ENCODE measurements at regions not wholly inside any gene's neighbourhood (a gene's known extent, or its start where the extent isn't known, plus 50 kb on each side); places are given as distances from the start of the nearest gene placed in this dataset.
"Not testable (repeated sequence)": the region's sequence is repeated elsewhere in the genome, so short reads cannot be mapped to it uniquely, and the experiment has no call there.

DNA sequence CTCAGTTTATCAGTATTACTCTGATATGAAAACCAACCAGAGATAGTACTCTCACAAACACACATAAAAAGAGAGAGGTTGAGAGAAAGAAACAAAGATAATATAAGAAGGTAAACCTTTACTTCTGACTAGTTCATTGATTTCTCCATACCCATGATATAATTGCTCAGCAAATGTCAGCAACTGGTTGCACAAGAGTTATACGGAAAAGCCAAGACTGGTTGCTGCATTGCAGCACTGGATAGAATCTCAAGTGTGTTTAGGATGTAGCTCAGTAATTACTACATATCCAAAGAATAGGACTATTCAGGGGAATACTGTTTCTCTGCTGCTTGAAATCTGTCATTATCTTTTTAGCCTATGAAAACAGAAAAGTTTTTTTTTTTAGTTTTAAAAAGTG lies 1332.8 kb downstream of the OLFM4 start:
- Histone ChIP-seq H3K9me3 (replicated peaks) (no peaks in the 10 kb centered on the region), H3K4me1 (replicated peaks) (no peaks in the 10 kb centered on the region), H3K27ac (no peak overlapping the region), H3K27me3 (replicated peaks) (no peaks in the 10 kb centered on the region), H3K36me3 (no peaks in the 10 kb centered on the region), H3K4me3 (no peak overlapping the region)
- DNase-seq (ENCODE audit: low read depth in 1 of 2, low spot score in 2 of 2) = no peak

- Histone ChIP-seq H3K27me3 (replicated peaks) (no peaks in the 10 kb centered on the region), H3K27ac (no peak overlapping the region), H3K4me3 (no peak overlapping the region), H3K9me3 (replicated peaks) (no peaks in the 10 kb centered on the region), H3K36me3 (no peaks in the 10 kb centered on the region), H3K4me1 (replicated peaks) (no peaks in the 10 kb centered on the region)
- DNase-seq (ENCODE audit: low read depth in 1 of 2, low spot score in 2 of 2) = no peak
Measured at GRCh38 chr13:54366728-54367127, 1338.1 kb downstream of the OLFM4 start.

GRCh38 chr13:54367639-54368271 lies 1339.1 kb downstream of the OLFM4 start:
- H3K27ac ChIP-seq = no peak overlapping the region
- no peak overlapping the region for H3K4me3 ChIP-seq
- no peaks in the 10 kb centered on the region for H3K36me3 ChIP-seq
- no peaks in the 10 kb centered on the region for H3K27me3 ChIP-seq (replicated peaks)
- no peak for DNase-seq (ENCODE audit: low read depth in 1 of 2, low spot score in 2 of 2)
- no peaks in the 10 kb centered on the region for H3K4me1 ChIP-seq (replicated peaks)
- H3K9me3 ChIP-seq (replicated peaks) = no peaks in the 10 kb centered on the region

DNA sequence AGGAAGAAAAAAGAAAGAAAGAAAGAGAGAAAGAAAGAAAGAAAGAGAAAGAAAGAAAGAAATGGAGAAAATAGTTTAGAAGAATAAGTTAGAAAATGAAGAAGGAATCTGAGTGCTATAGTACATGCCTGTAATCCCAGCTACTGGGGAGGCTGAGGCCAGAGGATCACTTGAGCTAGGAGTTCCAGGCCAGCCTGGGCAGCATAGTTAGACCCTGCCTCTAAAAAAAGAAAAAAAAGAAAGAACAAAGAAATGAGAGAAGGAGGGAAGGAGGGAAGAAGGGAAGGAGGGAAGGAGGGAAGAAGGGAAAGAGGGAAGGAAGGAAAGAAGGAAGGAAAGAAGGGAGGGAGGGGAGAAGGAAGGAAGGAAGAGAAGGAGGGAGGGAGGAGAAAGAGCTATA lies 1339.8 kb downstream of the OLFM4 start:
- H3K9me3 ChIP-seq (replicated peaks) = no peaks in the 10 kb centered on the region
- no peak overlapping the region for H3K4me3 ChIP-seq
- no peaks in the 10 kb centered on the region for H3K4me1 ChIP-seq (replicated peaks)
- no peaks in the 10 kb centered on the region for H3K36me3 ChIP-seq
- H3K27me3 ChIP-seq (replicated peaks) = no peaks in the 10 kb centered on the region
- H3K27ac ChIP-seq = no peak overlapping the region
- no peak for DNase-seq (ENCODE audit: low read depth in 1 of 2, low spot score in 2 of 2)

DNA sequence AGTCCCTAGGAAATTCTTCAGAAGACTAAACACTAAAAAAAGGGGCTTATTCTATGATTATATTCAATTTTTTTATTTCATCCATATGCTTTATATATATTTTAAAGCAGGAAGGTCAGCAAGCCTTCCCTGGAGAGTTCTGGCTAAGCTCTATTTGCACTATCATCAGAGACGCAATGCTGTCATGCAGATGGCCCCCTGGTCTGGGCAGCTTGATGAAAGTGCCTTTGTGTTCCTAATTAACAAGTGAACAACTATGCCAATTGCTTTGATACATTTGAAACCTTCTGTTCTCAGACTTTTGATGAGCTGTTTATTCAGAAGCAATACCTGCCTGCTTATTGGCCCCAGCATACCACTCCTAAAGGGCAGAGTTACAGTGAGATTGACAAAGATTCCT lies 1344.6 kb downstream of the OLFM4 start:
- no peaks in the 10 kb centered on the region for H3K9me3 ChIP-seq (replicated peaks)
- no peaks in the 10 kb centered on the region for H3K36me3 ChIP-seq
- H3K4me1 ChIP-seq (replicated peaks) = no peaks in the 10 kb centered on the region
- no peak overlapping the region for H3K4me3 ChIP-seq
- DNase-seq (ENCODE audit: low read depth in 1 of 2, low spot score in 2 of 2) = no peak
- no peaks in the 10 kb centered on the region for H3K27me3 ChIP-seq (replicated peaks)
- no peak overlapping the region for H3K27ac ChIP-seq

- Histone ChIP-seq H3K9me3 (replicated peaks) (no peaks in the 10 kb centered on the region), H3K36me3 (no peaks in the 10 kb centered on the region), H3K27me3 (replicated peaks) (no peaks in the 10 kb centered on the region), H3K4me3 (no peak overlapping the region), H3K4me1 (replicated peaks) (no peaks in the 10 kb centered on the region), H3K27ac (no peak overlapping the region)
- no peak for DNase-seq (ENCODE audit: low read depth in 1 of 2, low spot score in 2 of 2)
Measured at GRCh38 chr13:54379461-54379860, 1350.8 kb downstream of the OLFM4 start.

GRCh38 chr13:54383604-54384003 lies 1355.0 kb downstream of the OLFM4 start:
- H3K27ac ChIP-seq = no peak overlapping the region
- no peak overlapping the region for H3K4me3 ChIP-seq
- no peak for DNase-seq (ENCODE audit: low read depth in 1 of 2, low spot score in 2 of 2)
- no peaks in the 10 kb centered on the region for H3K36me3 ChIP-seq
- H3K27me3 ChIP-seq (replicated peaks) = no peaks in the 10 kb centered on the region
- H3K9me3 ChIP-seq (replicated peaks) = no peaks in the 10 kb centered on the region
- no peaks in the 10 kb centered on the region for H3K4me1 ChIP-seq (replicated peaks)

DNA sequence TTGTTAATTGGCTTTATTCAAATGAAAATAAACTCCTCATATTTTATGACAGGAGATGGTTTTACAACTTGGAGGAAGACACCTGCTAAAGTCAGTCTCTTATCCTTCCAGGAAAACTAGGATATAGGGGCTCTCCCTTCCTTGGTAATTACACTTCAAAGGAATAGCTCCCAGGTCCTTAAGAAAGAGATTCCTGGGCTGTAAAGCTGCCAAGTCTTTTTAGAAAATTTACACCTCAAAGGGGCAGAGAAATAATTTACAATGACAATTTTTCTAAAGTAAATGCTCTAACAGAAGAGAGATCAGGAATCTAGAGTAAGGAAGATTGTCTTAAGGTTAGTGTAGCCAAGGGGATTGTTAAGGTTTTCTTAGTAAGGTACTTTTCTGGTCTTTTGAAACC lies 1359.0 kb downstream of the OLFM4 start:
- Histone ChIP-seq H3K4me1 (replicated peaks) (no peaks in the 10 kb centered on the region), H3K4me3 (no peak overlapping the region), H3K27me3 (replicated peaks) (no peaks in the 10 kb centered on the region), H3K9me3 (replicated peaks) (no peaks in the 10 kb centered on the region), H3K27ac (no peak overlapping the region), H3K36me3 (no peaks in the 10 kb centered on the region)
- no peak for DNase-seq (ENCODE audit: low read depth in 1 of 2, low spot score in 2 of 2)

GRCh38 chr13:54390841-54391240 lies 1362.2 kb downstream of the OLFM4 start:
- Histone ChIP-seq H3K9me3 (replicated peaks) (no peaks in the 10 kb centered on the region), H3K27me3 (replicated peaks) (no peaks in the 10 kb centered on the region), H3K27ac (no peak overlapping the region), H3K4me1 (replicated peaks) (no peaks in the 10 kb centered on the region), H3K36me3 (no peaks in the 10 kb centered on the region), H3K4me3 (no peak overlapping the region)
- no peak for DNase-seq (ENCODE audit: low read depth in 1 of 2, low spot score in 2 of 2)

DNA sequence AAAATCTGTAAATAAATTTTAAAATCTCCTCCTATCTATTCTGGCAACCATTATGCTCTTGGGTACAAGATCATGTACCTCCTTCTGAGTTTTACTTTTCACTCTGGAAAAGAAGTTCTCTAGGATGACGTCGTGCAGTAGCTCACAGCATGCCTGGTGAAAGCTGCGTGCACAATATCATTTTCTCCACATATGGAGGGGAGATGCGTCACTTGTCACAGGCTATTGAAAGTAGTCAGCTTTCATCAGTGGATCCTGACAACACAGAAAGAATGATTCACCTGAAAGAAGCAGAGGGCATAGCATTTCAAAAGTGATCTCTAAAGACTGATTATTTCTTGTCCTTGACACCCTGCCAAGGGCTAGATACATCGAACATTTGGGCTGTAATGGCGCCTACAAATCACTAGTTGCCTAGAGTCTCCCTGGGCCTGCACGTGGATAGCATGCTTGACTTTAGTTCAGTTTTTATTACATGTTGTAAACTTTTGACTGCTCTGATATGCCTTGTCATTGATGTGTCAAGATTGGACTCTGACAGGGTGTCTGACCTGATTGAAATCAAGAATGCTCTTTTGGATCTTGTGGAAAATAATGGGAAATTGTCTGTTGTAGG lies 1365.6 kb downstream of the OLFM4 start:
- Histone ChIP-seq H3K9me3 (replicated peaks) (no peaks in the 10 kb centered on the region), H3K4me1 (replicated peaks) (no peaks in the 10 kb centered on the region), H3K4me3 (no peak overlapping the region), H3K36me3 (no peaks in the 10 kb centered on the region), H3K27me3 (replicated peaks) (no peaks in the 10 kb centered on the region), H3K27ac (no peak overlapping the region)
- no peak for DNase-seq (ENCODE audit: low read depth in 1 of 2, low spot score in 2 of 2)

DNA sequence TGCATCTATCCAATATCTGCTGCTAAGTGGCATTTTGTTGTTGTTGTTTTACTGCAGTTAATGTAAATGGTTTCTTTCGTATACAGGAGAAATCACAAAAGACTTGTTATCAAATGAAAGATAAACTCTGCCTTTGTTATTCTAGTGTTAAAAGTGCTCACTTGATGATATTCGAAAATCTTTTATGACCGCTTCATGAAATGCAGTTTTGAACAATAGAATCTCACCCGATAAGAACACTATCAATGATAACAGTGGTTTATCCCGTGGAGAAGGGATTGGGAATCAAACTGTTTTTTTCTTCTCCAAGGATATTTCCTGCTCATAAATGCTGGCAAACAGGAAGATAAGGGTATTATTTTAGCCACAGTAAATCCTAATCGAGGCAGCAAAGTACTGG lies 1366.3 kb downstream of the OLFM4 start:
- Histone ChIP-seq H3K27ac (no peak overlapping the region), H3K4me3 (no peak overlapping the region), H3K36me3 (no peaks in the 10 kb centered on the region), H3K4me1 (replicated peaks) (no peaks in the 10 kb centered on the region), H3K9me3 (replicated peaks) (no peaks in the 10 kb centered on the region), H3K27me3 (replicated peaks) (no peaks in the 10 kb centered on the region)
- no peak for DNase-seq (ENCODE audit: low read depth in 1 of 2, low spot score in 2 of 2)

DNA sequence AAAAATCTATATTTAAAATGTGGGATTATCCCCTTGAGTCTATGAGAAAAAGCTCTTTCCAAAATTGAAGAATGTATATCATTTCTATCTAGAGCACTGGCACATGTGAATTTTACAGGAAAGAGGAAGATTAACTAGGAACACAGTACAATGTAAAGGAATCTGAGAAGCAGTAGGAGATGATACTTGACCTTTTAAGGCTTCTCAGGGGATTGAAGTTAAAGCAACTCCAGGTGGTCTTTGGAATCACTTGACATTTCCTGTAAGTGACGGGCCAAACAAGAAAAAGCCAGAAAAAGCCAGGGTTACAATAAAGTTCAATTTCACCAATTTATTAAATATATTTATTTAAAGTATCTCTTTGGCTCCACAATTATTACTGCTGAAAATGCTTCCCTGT lies 1373.9 kb downstream of the OLFM4 start:
- Histone ChIP-seq H3K27me3 (replicated peaks) (no peaks in the 10 kb centered on the region), H3K9me3 (replicated peaks) (no peaks in the 10 kb centered on the region), H3K4me1 (replicated peaks) (no peaks in the 10 kb centered on the region), H3K27ac (no peak overlapping the region), H3K36me3 (no peaks in the 10 kb centered on the region), H3K4me3 (no peak overlapping the region)
- no peak for DNase-seq (ENCODE audit: low read depth in 1 of 2, low spot score in 2 of 2)

GRCh38 chr13:54415753-54416366 lies 1387.2 kb downstream of the OLFM4 start:
- Histone ChIP-seq H3K36me3 (no peaks in the 10 kb centered on the region), H3K27ac (no peak overlapping the region), H3K27me3 (replicated peaks) (no peaks in the 10 kb centered on the region), H3K4me3 (no peak overlapping the region), H3K9me3 (replicated peaks) (no peaks in the 10 kb centered on the region), H3K4me1 (replicated peaks) (no peaks in the 10 kb centered on the region)
- DNase-seq (ENCODE audit: low read depth in 1 of 2, low spot score in 2 of 2) = no peak

DNA sequence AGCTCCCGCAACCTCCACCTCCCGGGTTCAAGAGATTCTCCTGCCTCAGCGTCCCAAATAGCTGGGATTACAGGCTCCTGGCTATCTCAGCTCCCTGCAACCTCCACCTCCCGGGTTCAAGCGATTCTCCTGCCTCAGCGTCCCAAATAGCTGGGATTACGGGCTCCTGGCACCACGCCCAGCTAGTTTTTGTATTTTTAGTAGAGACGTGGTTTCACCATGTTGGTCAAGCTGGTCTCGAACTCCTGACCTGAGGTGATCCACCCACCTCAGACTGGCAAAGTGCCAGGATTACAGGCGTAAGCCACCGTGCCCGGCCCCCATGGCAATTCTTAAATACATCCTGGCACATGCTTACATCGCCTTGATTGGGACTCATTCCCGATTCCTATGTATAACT lies 1394.3 kb downstream of the OLFM4 start:
- H3K4me3 ChIP-seq; H3K27ac ChIP-seq; H3K36me3 ChIP-seq; H3K9me3 ChIP-seq (replicated peaks); DNase-seq (ENCODE audit: low read depth in 1 of 2, low spot score in 2 of 2); H3K4me1 ChIP-seq (replicated peaks); H3K27me3 ChIP-seq (replicated peaks): not testable (repeated sequence)

DNA sequence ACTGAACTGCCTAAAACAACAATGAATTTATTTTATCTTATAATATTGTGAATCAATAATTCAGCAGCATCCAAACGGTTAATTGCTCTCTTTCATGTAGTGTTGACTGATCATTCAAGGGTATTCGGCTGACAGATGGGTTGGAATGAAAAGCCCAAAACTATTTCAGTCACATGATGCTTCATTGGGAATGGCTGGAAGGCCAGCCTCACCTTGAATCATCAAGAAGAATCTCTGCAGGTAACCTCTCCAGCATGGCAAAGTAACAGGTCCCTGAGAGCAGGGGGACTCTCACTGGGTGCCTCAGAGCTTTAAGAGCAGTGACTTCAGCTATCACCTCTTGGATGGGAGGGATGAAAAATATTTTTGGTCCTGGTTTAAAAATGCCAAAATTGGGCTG lies 1395.7 kb downstream of the OLFM4 start:
- H3K4me1 ChIP-seq (replicated peaks) = no peaks in the 10 kb centered on the region
- DNase-seq (ENCODE audit: low read depth in 1 of 2, low spot score in 2 of 2) = no peak
- no peaks in the 10 kb centered on the region for H3K27me3 ChIP-seq (replicated peaks)
- no peaks in the 10 kb centered on the region for H3K36me3 ChIP-seq
- H3K27ac ChIP-seq = no peak overlapping the region
- no peaks in the 10 kb centered on the region for H3K9me3 ChIP-seq (replicated peaks)
- no peak overlapping the region for H3K4me3 ChIP-seq
